ENCODE measurements at regions not wholly inside any gene's neighbourhood (a gene's known extent, or its start where the extent isn't known, plus 50 kb on each side); places are given as distances from the start of the nearest gene placed in this dataset.

GRCh38 chr13:34747507-34747906 is 194.6 kb upstream of the NBEA start:
- no peak for DNase-seq (ENCODE audit: low spot score)
- Histone ChIP-seq H3K4me3 (no peak overlapping the region), H3K27ac (peak overlapping the region; percentile 39 to 57)
- TF ChIP-seq CTCF (IDR thresholded peaks at IDR 0.05): no peak

- DNase-seq (ENCODE audit: low spot score): no peak
- peak overlapping the region; percentile 46 for H3K4me3 ChIP-seq
- peak overlapping the region; percentile 39 to 72 for H3K27ac ChIP-seq
- no peak for TF ChIP-seq CTCF (IDR thresholded peaks at IDR 0.05)
Observed at GRCh38 chr13:34748073-34748472, 194.0 kb upstream of the NBEA start.

GRCh38 chr13:34748596-34748995 is 193.5 kb upstream of the NBEA start:
- DNase-seq (ENCODE audit: low spot score): no peak
- Histone ChIP-seq H3K4me3 (peak overlapping the region; percentile 46), H3K27ac (peak overlapping the region; percentile 39 to 72)
- TF ChIP-seq CTCF (IDR thresholded peaks at IDR 0.05): no peak

GRCh38 chr13:34749046-34749445 is 193.0 kb upstream of the NBEA start:
- DNase-seq (ENCODE audit: low spot score): no peak
- peak overlapping the region in 1 of 2 donors; percentile 72 for H3K27ac ChIP-seq
- no peak for TF ChIP-seq CTCF (IDR thresholded peaks at IDR 0.05)
- no peak overlapping the region for H3K4me3 ChIP-seq

GRCh38 chr13:34750078-34750931 is 191.8 kb upstream of the NBEA start:
- DNase-seq (ENCODE audit: low spot score): no peak
- no peak overlapping the region for H3K27ac ChIP-seq

GRCh38 chr13:34751044-34751443 is 191.0 kb upstream of the NBEA start:
- DNase-seq (ENCODE audit: low spot score): no peak
- Histone ChIP-seq H3K4me3 (no peak overlapping the region), H3K27ac (no peak overlapping the region)
- TF ChIP-seq CTCF (IDR thresholded peaks at IDR 0.05): no peak

More at GRCh38 chr13:34750078-34750931, 191.8 kb upstream of the NBEA start:
- TF ChIP-seq CTCF (IDR thresholded peaks at IDR 0.05): no peak
- H3K4me3 ChIP-seq: peak overlapping the region; percentile 62

- DNase-seq (ENCODE audit: low spot score): no peak
- Histone ChIP-seq H3K4me3 (no peak overlapping the region), H3K27ac (no peak overlapping the region)
- no peak for TF ChIP-seq CTCF (IDR thresholded peaks at IDR 0.05)
Observed at GRCh38 chr13:34751492-34751891, 190.6 kb upstream of the NBEA start.

All from coronary artery (tissue), 2 donors.